Right cardiac atrium (tissue), 5 donors: ENCODE measurements at regions not wholly inside any gene's neighbourhood (a gene's known extent, or its start where the extent isn't known, plus 50 kb on each side); places are given as distances from the start of the nearest gene placed in this dataset.

Source experiments
- ATAC-seq, 2 donors: fragments of 200-7000 bp; cut with Tn5 transposase; one replicate each; pipeline versions ENCODE4 v1.8.0 to v1.9.1; 2020; ENCODE audit warnings: moderate library complexity in 2 of 2, mild to moderate bottlenecking in 1 of 2
- DNase-seq, 3 donors: peaks; one replicate each; pipeline ENCODE4 v3.0.0-alpha.2; 2020
- H3K27ac ChIP-seq: one replicate; pipeline ENCODE4 v1.5.1; 2013; ENCODE audit warnings: mild to moderate bottlenecking, low read length, control low read depth, moderate library complexity
- H3K27me3 ChIP-seq: one replicate; pipeline ENCODE4 v1.6.1; 2013; ENCODE audit not compliant: control insufficient read depth, insufficient read depth
- H3K4me1 ChIP-seq: one replicate; pipeline ENCODE4 v1.6.1; 2013; ENCODE audit warnings: low read length; ENCODE audit not compliant: control insufficient read depth, insufficient read depth
- H3K4me3 ChIP-seq: one replicate; pipeline ENCODE4 v1.5.1; 2013; ENCODE audit warnings: low read length, control low read depth
- H3K9me3 ChIP-seq: one replicate; pipeline ENCODE4 v1.6.1; 2013; ENCODE audit warnings: low read length; ENCODE audit not compliant: control insufficient read depth
- WGBS: extraction: QIAGEN DNeasy Blood & Tissue Kit; methylation state at CpG from one replicate; pipeline ENCODE4 v1.1.7; 2013; 5-methylcytosine and 5-hydroxymethylcytosine counted together
- intact Hi-C, 4 donors: fragments of 100-400 bp; cut with DNase I; formaldehyde crosslinking; loops; one replicate each; pipeline versions ENCODE4 v1.11.0 to v1.14.0; 2022 to 2023
- donor health status: healthy with polysubstance abuse.
- donor health status: DM: no; HTN: yes; CAD: no.
- donor health status: DM: no; HTN: no; CAD: no.
- donor health status: DM: no; HTN: yes; CAD: no; lungs with severe emphysema.
- donor health status: DM: yes; HTN: yes; CAD: no.

DNA sequence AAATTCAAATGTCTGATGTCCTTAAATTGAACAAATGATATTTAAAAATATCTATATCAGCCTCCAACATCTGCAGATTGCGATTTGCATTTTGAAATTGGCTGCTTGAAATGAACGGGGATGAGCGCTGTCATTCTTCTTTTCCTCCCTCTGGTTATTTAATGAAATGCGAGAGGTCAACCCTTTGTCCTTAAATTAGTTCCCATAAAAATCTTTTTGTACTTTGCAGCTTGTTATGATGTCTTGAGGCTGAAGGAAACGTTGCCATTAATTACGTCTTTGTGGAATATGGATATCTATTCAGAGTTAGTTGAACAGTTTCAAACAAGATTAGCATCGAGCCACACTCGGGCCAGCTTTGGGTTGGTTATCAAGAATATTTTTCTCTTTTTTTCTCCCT lies 140.0 kb downstream of the LINC00237 start:
- intact Hi-C loops = no loop called here
- WGBS = 75% methylated on average over 8 of the region's 8 CpGs
- ATAC-seq = no peak
- Histone ChIP-seq H3K4me3 (no peak overlapping the region), H3K4me1 (no peaks in the 10 kb centered on the region), H3K9me3 (no peaks in the 10 kb centered on the region), H3K27ac (no peak overlapping the region), H3K27me3 (no peaks in the 10 kb centered on the region)
- no peak for DNase-seq

DNA sequence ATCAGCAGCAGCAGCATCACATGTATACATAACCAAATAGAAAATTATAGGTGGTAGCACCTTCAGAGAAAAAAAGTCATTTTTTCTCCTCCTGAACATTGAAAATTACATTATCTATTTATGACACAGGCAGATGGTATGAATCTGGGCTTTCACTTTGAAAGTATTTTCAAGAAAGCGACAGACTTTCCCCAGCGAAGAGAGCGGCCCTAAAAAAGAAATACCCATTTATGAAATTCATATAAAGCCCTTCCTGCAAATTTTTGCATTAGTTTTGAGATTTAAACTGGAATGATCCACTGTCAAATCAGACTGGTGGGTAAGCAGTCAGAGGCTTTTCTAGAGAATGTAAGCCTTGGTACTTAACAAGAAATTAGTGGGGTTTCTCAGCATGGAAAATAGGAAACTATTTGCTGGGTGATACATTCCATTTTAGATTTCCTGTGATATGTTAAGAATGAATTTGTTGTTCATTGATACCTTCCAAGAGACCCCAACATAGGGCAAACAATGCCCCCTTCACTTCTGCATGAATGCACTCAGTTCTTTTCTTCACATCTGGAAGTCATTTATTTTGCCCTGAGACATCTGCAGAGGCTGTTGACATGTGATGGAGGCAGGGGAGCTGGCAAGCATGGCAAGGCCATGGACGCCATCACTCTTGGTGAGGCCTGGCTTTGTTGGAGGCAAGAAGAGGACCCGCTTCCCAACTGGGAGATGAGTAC lies 147.0 kb downstream of the LINC00237 start:
- intact Hi-C loops = no loop called here
- DNase-seq = no peak
- no peaks in the 10 kb centered on the region for H3K27me3 ChIP-seq
- no peak for ATAC-seq
- no peak overlapping the region for H3K4me3 ChIP-seq
- H3K27ac ChIP-seq = no peak overlapping the region
- H3K4me1 ChIP-seq = no peaks in the 10 kb centered on the region
- no peaks in the 10 kb centered on the region for H3K9me3 ChIP-seq
- WGBS = 82% methylated on average over 5 of the region's 5 CpGs

GRCh38 chr20:20956513-20956931 lies 149.6 kb downstream of the LINC00237 start:
- intact Hi-C loops = no loop called here
- H3K27ac ChIP-seq = no peak overlapping the region
- no peak overlapping the region for H3K4me3 ChIP-seq
- no peaks in the 10 kb centered on the region for H3K9me3 ChIP-seq
- no peaks in the 10 kb centered on the region for H3K27me3 ChIP-seq
- DNase-seq (no peak), ATAC-seq (no peak)
- WGBS = 82% methylated on average over 12 of the region's 12 CpGs
- no peaks in the 10 kb centered on the region for H3K4me1 ChIP-seq

DNA sequence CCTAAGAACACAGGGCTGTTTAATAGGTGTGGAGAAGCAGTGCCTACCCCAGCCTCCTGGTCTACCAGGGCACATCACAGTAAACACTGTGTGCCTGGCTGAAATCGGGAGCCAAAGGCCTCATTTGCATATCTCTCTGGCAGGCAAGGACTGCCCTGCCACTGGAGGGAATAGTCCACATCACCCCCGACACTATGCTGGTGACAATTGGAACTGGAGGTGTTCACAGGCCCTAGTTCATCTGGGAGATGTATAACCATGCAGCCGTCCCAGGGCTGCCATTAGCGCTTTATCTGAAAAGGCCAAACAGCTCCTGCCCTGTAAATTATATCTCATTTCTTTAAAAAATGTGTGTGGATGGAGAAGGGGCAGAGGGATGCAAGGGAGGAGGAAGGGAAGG lies 150.3 kb downstream of the LINC00237 start:
- no peak for ATAC-seq
- intact Hi-C loops = no loop called here
- H3K27me3 ChIP-seq = no peaks in the 10 kb centered on the region

DNA sequence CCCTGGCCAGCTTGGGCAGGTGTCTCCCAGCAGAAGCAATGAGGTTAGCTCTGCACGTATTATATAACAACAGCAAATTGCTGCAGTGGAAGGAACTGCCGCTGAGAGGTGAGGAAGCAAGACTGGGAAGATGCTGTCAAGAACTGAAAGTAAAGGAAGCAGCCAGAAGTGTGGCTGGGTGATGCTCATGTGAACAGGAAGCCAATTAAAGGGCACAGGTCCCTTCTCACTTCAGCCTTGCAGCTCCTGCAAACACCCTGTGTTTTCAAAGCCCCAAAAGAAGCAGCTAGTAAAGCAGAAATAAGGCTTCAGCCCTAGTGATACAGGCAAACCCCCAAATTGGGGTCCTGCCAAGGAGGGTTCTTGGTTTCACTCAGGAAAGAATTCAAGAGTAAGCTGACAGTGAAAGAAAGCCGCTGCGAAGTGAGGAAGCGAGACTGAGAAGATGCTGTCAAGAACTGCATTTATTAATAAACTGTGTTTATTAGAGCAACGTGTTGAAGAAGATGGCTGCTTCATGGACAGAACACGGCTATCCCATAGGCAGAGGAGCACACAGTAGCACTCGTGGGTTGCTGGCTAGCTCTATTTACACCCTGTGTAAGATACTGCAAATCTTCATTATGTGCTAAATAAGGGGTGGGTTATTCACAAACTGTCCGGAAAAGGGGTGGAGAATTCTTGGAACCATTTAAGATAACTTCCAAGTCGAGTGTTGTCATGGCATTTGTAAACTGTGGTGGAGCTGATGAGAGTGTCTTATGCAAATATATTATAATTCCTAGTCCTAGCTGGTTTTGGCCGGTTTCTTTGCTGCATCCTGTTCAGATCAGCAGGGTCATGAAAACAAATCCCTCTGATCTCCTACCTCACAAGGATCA lies 152.2 kb downstream of the LINC00237 start:
- Histone ChIP-seq H3K27me3 (no peaks in the 10 kb centered on the region), H3K4me3 (no peak overlapping the region), H3K27ac (no peak overlapping the region), H3K4me1 (no peaks in the 10 kb centered on the region), H3K9me3 (no peaks in the 10 kb centered on the region)
- intact Hi-C loops = no loop called here
- ATAC-seq = no peak
- DNase-seq = no peak
- whole genome bisulfite sequencing = 58% methylated on average over 11 of the region's 11 CpGs

More for the DNA sequence above, 150.3 kb downstream of the LINC00237 start:
- no peak overlapping the region for H3K27ac ChIP-seq
- DNase-seq = no peak
- WGBS = 50% methylated on average over 4 of the region's 4 CpGs
- no peaks in the 10 kb centered on the region for H3K4me1 ChIP-seq
- no peaks in the 10 kb centered on the region for H3K9me3 ChIP-seq
- no peak overlapping the region for H3K4me3 ChIP-seq

GRCh38 chr20:20950620-20951019 lies 155.5 kb downstream of the LINC00237 start:
- Histone ChIP-seq H3K4me1 (no peaks in the 10 kb centered on the region), H3K27me3 (no peaks in the 10 kb centered on the region), H3K9me3 (peaks cover 2% of the 10 kb centered on the region), H3K4me3 (no peak overlapping the region), H3K27ac (no peak overlapping the region)
- ATAC-seq (no peak), DNase-seq (no peak)
- 87% methylated on average over 2 of the region's 2 CpGs for WGBS
- intact Hi-C loops = no loop called here

DNA sequence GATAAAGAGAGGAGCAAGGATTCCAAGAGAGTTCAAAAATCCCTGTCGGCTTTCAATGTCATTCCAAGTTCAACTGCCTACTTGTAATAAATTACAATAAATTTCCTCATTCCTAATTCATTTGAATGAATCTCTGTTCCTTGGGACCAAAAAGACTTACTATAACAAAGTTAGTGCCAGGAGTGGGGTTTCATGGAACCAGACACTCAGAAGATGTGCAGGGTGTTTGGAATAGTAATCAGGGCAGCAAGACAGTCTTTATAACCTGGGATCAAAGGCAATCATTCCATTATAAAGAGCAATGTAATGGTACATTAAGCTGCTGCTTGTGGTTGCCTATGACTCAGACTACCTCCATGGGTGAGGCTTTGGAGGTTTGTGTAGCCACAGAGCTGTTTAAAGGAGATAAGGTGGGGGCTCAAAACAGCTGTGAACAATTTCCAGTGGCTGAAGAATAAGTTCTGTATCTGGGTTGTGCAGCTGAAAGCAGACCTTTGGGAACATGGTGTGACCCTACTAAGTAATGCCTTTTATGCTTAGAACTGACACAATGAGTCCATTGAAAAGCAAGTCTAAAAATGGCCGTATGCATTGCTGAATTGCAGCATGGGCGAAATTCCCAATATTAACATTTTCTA lies 159.9 kb downstream of the LINC00237 start:
- no peak for ATAC-seq
- intact Hi-C loops = no loop called here

GRCh38 chr20:20941468-20941889 lies 164.7 kb downstream of the LINC00237 start:
- no peaks in the 10 kb centered on the region for H3K27me3 ChIP-seq
- 87% methylated on average over 2 of the region's 2 CpGs for WGBS
- ATAC-seq (no peak), DNase-seq (no peak)
- H3K4me3 ChIP-seq = no peak overlapping the region
- intact Hi-C loops = no loop called here
- peaks cover 2% of the 10 kb centered on the region for H3K9me3 ChIP-seq
- no peak overlapping the region for H3K27ac ChIP-seq
- no peaks in the 10 kb centered on the region for H3K4me1 ChIP-seq

More for the DNA sequence above, 159.9 kb downstream of the LINC00237 start:
- Histone ChIP-seq H3K4me1 (no peaks in the 10 kb centered on the region), H3K4me3 (no peak overlapping the region), H3K27ac (no peak overlapping the region), H3K9me3 (peaks cover 2% of the 10 kb centered on the region), H3K27me3 (no peaks in the 10 kb centered on the region)
- WGBS = 79% methylated on average over 3 of the region's 3 CpGs
- no peak for DNase-seq

DNA sequence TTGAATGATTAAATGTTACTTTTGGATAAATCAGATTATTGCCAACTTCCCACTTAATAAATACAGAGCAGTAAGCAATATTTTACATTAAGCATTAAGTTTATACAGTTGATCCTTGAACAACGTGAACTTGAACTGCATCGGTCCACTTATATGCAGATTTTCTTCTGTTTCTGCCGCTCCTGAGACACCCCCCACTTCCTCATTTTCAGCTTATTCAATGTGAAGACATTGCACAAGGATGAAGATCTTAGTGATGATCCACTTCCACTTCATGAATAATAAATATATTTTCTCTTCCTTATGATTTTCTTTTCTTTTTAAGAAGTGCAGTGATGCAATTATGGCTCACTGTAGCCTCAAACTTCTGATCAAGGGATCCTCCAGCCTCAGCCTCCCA lies 167.2 kb downstream of the LINC00237 start:
- Histone ChIP-seq H3K27ac (no peak overlapping the region), H3K9me3 (no peaks in the 10 kb centered on the region), H3K27me3 (no peaks in the 10 kb centered on the region), H3K4me1 (no peaks in the 10 kb centered on the region), H3K4me3 (no peak overlapping the region)
- 83% methylated on average over 3 of the region's 3 CpGs for WGBS
- intact Hi-C loops = no loop called here
- ATAC-seq (no peak), DNase-seq (no peak)

- Histone ChIP-seq H3K27ac (no peak overlapping the region), H3K4me3 (no peak overlapping the region), H3K4me1 (no peaks in the 10 kb centered on the region), H3K27me3 (no peaks in the 10 kb centered on the region), H3K9me3 (no peaks in the 10 kb centered on the region)
- no peak for ATAC-seq
- intact Hi-C loops = no loop called here
- no peak for DNase-seq
- 72% methylated on average over 7 of the region's 7 CpGs for WGBS
Observed at GRCh38 chr20:20938599-20938998, 167.6 kb downstream of the LINC00237 start.

- no peak overlapping the region for H3K27ac ChIP-seq
- intact Hi-C loops = no loop called here
- no peaks in the 10 kb centered on the region for H3K9me3 ChIP-seq
- ATAC-seq (no peak), DNase-seq (no peak)
- H3K4me3 ChIP-seq = no peak overlapping the region
- H3K4me1 ChIP-seq = no peaks in the 10 kb centered on the region
- H3K27me3 ChIP-seq = no peaks in the 10 kb centered on the region
- 93% methylated on average over 7 of the region's 7 CpGs for WGBS
Observed at GRCh38 chr20:20938131-20938530, 168.0 kb downstream of the LINC00237 start.
